Dendritic cell treated with granulocyte-macrophage colony-stimulating factor and Interleukin-4, amounts not matched to agents 40 ng/mL and 50 ng/mL, for 4 days (primary cell): ENCODE measurements at regions not wholly inside any gene's neighbourhood (a gene's known extent, or its start where the extent isn't known, plus 50 kb on each side); places are given as distances from the start of the nearest gene placed in this dataset.

Experiments
- H3K27ac Mint-ChIP-seq: one replicate; pipeline ENCODE4 v1.8.0; 2022; ENCODE audit warnings: mild to moderate bottlenecking, mixed read lengths
- H3K27me3 Mint-ChIP-seq: one replicate; pipeline ENCODE4 v1.8.0; 2022; ENCODE audit warnings: mild to moderate bottlenecking, mixed read lengths
- H3K36me3 Mint-ChIP-seq: one replicate; pipeline ENCODE4 v1.8.0; 2022; ENCODE audit warnings: low read depth, mixed read lengths
- H3K4me1 Mint-ChIP-seq: one replicate; pipeline ENCODE4 v1.8.0; 2022; ENCODE audit warnings: low read depth, mixed read lengths
- H3K4me3 Mint-ChIP-seq: one replicate; pipeline ENCODE4 v1.8.0; 2022; ENCODE audit warnings: mild to moderate bottlenecking, moderate library complexity, mixed read lengths
- H3K9me3 Mint-ChIP-seq: one replicate; pipeline ENCODE4 v1.8.0; 2022; ENCODE audit warnings: mixed read lengths
- intact Hi-C: fragments of 100-400 bp; cut with micrococcal nuclease; formaldehyde crosslinking; loops from one replicate; pipeline ENCODE4 v1.15.0; 2022

DNA sequence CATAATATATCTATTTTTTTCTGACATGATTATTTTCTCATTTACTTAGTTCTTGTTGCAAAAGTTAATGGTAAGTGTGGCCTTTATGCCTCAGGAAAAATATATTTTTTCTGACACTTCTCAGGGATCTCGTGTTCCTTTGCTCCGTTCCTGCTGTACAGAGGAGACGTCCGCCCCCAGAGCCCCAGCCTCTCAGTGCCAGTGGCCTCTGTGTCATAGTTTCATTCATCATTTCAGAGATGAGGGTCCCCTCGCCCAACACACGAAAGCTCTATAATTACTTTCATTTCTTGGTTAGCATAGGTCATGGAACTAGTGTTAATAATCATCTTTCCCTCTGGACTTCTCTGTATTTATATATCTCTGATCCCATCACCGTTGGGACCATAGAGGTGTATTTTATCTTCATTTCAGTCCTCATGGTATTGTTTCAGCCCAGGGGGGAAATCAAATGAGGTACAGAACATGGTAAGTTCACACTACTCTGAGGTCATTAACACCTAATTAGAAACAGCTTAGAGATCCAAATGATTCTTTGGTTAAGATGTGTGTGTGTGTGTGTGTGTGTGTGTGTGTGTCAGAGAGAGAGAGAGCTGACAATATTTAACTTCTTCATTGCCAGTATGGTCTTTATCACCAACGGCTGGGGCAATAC lies 631.1 kb upstream of the TENM3 start:
- H3K4me1 Mint-ChIP-seq, result no peaks in the 10 kb centered on the region
- intact Hi-C loops, result no loop called here
- no peak overlapping the region for H3K27ac Mint-ChIP-seq

DNA sequence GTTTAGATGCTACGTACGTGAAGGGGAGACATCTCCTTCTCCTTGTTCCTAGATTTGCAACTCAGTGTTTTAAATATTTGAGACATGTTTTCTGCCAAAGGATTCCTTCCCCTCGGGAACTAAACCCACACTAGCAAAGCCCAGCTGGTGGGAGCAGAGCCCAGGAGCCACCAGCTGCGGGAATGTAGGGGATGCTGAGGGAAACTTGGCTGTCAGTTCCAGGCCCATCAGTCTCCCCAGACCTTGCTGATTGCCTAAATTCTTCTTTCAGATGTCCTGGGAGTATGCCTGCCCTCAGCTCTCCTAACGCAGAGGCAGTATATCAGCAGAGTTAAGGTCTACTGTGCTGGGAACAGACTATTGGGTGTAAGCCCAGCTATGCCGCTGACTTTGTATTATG lies 630.0 kb upstream of the TENM3 start:
- Mint-ChIP-seq H3K36me3 (no peaks in the 10 kb centered on the region), H3K4me1 (no peaks in the 10 kb centered on the region), H3K4me3 (no peak overlapping the region), H3K27me3 (no peaks in the 10 kb centered on the region), H3K9me3 (no peaks in the 10 kb centered on the region), H3K27ac (no peak overlapping the region)
- intact Hi-C loops, result no loop called here

More for the DNA sequence above, 631.1 kb upstream of the TENM3 start:
- H3K36me3 Mint-ChIP-seq, result no peaks in the 10 kb centered on the region
- no peaks in the 10 kb centered on the region for H3K27me3 Mint-ChIP-seq
- no peaks in the 10 kb centered on the region for H3K9me3 Mint-ChIP-seq
- no peak overlapping the region for H3K4me3 Mint-ChIP-seq

DNA sequence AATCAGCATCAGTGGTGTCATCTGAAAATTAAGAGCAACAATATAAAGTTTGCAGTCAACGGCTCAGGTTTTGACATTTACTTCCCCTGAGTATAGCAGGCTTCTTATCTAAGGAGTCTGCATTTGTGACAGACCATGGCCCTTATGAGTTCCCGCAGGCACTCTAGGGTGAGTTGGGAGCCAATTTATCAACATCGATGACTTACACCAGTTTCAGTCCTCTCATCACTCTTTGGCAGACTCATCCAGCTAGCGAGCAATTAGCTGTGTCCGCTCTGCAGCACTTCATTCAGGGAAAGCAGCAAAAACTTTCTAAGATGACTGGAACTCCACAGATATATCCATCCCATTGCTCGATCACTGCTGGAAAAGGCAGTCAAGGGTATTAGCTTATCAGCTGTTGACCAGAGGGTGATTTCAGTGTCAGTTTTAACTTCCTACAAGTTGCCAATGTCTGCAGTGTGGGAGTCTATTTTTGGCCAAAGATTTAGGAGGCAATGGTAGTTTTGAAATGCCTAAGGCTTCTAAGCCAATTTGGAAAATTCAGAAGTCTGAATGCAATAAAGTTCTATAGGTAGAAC lies 625.1 kb upstream of the TENM3 start:
- H3K9me3 Mint-ChIP-seq, result no peaks in the 10 kb centered on the region
- no peaks in the 10 kb centered on the region for H3K27me3 Mint-ChIP-seq
- intact Hi-C loops, result no loop called here
- H3K27ac Mint-ChIP-seq, result no peak overlapping the region
- H3K4me1 Mint-ChIP-seq, result no peaks in the 10 kb centered on the region
- H3K36me3 Mint-ChIP-seq, result no peaks in the 10 kb centered on the region
- H3K4me3 Mint-ChIP-seq, result no peak overlapping the region

DNA sequence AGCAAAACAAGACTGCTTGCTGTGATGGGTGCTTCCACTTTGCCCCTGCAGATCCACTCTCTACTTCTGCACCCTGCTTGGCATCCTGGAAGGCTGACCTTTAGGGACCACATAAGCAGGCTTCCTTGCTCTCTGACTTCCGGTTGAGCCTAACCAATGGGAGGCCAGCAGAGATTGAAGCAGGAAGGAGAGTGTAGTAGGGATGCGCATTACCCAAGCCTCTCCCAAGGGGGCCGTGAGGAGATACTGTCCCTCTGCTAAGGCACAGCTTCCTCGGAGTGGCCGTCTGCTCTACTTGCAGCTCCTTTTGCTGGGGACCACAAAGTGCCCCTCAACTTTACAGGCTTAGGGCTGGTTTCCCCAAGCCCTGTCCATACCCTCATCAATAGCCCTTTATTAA lies 624.3 kb upstream of the TENM3 start:
- no peaks in the 10 kb centered on the region for H3K9me3 Mint-ChIP-seq
- no peaks in the 10 kb centered on the region for H3K27me3 Mint-ChIP-seq
- intact Hi-C loops, result no loop called here
- no peaks in the 10 kb centered on the region for H3K36me3 Mint-ChIP-seq
- H3K4me1 Mint-ChIP-seq, result no peaks in the 10 kb centered on the region
- H3K27ac Mint-ChIP-seq, result no peak overlapping the region
- no peak overlapping the region for H3K4me3 Mint-ChIP-seq

DNA sequence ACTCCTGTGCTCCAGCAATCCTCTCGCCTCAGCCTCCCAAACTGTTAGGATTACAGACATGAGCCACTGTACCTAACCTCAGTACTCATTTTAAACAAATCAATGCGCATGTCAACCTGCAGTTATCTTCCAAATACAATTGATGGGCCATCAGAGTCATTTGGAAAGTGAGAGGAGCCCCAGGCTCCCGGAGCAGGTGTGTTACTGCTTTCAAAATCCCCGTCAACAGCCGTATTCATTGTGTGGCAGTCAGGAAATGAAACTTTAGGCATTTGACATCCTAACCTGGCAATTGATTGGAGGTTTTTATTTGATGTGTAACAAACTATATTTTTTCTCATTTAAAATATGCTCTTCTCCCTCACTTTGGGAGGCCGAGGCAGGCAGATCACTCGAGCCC lies 623.6 kb upstream of the TENM3 start:
- H3K4me3 Mint-ChIP-seq, result no peak overlapping the region
- H3K4me1 Mint-ChIP-seq, result no peaks in the 10 kb centered on the region
- H3K27me3 Mint-ChIP-seq, result no peaks in the 10 kb centered on the region
- H3K27ac Mint-ChIP-seq, result no peak overlapping the region
- H3K9me3 Mint-ChIP-seq, result no peaks in the 10 kb centered on the region
- intact Hi-C loops, result no loop called here
- H3K36me3 Mint-ChIP-seq, result no peaks in the 10 kb centered on the region

DNA sequence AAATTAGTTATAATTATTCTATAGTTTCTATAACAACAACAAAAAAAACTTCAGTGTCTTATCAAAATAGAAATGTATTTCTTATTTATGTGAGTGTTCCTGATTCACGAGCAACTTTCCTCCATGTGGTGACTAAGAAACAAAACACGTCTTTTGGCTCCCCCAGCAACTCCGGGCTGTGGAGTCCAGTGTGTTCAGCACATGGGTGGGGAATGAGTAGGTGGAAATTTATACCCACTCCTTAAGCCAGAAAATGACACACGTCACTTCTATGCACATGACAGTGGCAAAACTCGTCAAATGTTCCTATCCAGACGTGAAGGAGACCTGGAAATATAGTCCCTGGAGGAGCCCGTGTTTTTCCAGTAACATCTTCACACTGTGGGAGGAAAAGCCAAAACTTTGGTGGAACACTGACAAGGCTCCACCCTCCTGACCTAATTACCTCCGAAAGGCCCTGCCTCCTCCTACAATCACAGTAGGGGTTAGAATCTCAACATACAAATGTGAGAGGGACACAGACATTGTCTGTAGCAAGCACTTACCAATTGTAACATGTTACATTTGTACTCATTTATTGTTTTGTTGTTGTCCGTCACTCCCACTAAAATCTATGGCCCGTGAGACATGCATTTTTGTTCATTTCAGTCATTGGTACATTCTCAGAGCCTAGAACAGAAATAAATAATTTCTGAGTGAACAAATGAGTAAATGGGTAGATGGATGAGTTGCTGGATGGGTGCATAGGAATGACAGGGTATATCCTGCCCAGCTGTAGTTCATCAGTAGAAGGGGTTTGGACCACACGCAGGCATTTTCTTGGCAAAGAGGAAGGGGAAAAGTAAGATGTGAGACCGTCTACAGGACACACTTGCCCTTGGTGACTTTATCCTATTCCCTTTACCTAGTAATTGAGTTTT lies 605.8 kb upstream of the TENM3 start:
- H3K27ac Mint-ChIP-seq, result no peak overlapping the region
- peaks cover 9% of the 10 kb centered on the region for H3K9me3 Mint-ChIP-seq

DNA sequence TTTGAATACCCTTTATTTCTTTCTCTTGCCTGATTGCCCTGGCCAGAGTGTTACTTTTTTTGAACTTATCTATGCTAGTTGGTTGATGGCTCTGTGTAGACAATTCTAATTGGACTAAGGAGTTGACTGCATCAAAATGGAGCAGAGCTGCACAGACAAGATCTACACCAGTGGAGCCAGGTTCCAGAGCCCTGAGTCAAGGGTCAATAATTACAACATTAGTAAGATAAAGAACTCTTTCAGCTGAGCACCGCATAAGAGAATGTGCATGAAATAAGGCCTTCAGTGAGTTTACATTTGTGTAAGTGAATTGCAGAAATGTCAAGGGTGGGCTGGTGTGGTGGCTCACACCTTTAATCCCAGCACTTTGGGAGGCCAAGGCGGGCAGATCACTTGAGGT lies 599.7 kb upstream of the TENM3 start:
- peaks cover 29% of the 10 kb centered on the region for H3K9me3 Mint-ChIP-seq
- no peaks in the 10 kb centered on the region for H3K36me3 Mint-ChIP-seq
- H3K4me3 Mint-ChIP-seq, result no peak overlapping the region
- H3K4me1 Mint-ChIP-seq, result no peaks in the 10 kb centered on the region
- intact Hi-C loops, result no loop called here
- H3K27me3 Mint-ChIP-seq, result no peaks in the 10 kb centered on the region
- H3K27ac Mint-ChIP-seq, result no peak overlapping the region

More for the DNA sequence above, 605.8 kb upstream of the TENM3 start:
- intact Hi-C loops, result no loop called here
- Mint-ChIP-seq H3K4me3 (no peak overlapping the region), H3K4me1 (no peaks in the 10 kb centered on the region), H3K27me3 (no peaks in the 10 kb centered on the region), H3K36me3 (no peaks in the 10 kb centered on the region)

DNA sequence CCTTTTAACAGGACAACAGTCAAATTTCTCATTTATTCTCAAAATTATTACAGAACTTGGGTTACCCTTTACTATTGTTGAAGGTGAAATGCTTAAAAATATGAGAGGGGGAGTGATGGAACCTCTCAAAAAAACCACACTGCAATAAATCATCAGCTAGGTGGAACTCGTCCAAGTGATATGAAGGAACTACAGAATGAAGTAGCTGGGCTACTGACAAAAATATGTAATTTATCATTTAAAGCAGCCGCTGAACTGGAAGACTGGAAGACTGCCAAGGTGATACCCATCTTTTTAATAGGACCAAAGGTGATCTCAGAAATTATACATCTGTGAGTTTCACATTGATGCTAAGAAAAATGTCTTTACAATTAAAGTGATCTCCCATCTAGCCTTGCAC lies 597.7 kb upstream of the TENM3 start:
- Mint-ChIP-seq H3K27ac (no peak overlapping the region), H3K9me3 (peaks cover 38% of the 10 kb centered on the region), H3K4me1 (no peaks in the 10 kb centered on the region), H3K27me3 (no peaks in the 10 kb centered on the region), H3K4me3 (no peak overlapping the region), H3K36me3 (no peaks in the 10 kb centered on the region)
- intact Hi-C loops, result no loop called here

DNA sequence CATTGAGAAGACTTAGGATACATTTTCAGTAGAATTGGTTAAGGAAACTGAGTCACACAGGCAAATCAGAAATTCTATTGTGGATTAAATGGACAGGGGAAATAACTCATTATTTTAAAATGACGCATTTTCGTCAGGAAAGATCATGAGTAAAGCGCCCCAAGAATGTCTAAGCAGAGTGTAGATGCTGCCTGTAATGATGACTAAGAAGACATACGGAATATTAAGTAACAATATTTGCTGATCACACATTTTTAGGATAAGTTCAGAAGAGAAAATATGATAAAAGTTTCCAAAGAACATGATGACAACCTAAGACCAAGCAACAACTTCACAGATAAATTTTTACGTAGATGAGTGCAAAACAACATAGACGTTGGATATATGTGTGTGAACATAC lies 596.3 kb upstream of the TENM3 start:
- H3K9me3 Mint-ChIP-seq, result peaks cover 38% of the 10 kb centered on the region
- H3K27me3 Mint-ChIP-seq, result no peaks in the 10 kb centered on the region
- intact Hi-C loops, result no loop called here
- H3K4me3 Mint-ChIP-seq, result no peak overlapping the region
- H3K27ac Mint-ChIP-seq, result no peak overlapping the region
- no peaks in the 10 kb centered on the region for H3K36me3 Mint-ChIP-seq
- no peaks in the 10 kb centered on the region for H3K4me1 Mint-ChIP-seq

DNA sequence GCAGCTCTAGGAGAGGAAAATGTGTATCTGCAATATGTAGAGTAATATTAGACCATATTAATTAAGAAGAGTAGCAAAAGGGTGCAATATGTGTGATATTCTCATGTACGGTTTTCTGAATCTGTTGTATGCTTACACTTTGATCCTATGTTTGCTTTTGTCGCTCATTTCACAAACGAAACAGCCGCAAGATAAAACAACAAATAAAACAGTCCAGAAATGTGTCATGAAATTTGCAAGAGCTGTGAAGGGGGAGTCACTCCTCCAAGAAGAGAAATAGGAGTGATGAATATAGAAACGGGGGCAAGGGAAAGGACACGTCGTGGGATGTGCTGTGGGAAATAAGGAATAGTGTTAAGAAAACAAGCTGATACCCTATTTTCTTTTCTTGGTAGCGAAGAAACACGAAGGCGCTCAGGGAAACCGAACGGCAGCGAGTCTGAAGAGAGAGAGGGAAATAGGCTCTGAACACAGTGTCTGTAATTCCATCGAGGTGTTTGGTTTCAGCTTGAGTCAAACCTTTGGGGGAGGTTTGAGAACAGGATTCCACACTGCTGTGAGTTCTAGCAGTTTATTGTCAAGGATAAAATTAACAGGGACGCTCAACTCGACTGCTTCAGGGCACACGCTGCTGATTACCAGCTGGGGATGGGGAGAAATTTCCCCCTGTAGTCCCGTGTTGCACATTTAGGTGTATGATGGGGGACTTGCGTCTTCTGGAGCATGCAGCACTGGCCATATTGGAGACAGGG lies 595.6 kb upstream of the TENM3 start:
- Mint-ChIP-seq H3K4me3 (no peak overlapping the region), H3K36me3 (no peaks in the 10 kb centered on the region), H3K27ac (no peak overlapping the region), H3K27me3 (no peaks in the 10 kb centered on the region), H3K9me3 (peaks cover 45% of the 10 kb centered on the region), H3K4me1 (no peaks in the 10 kb centered on the region)
- intact Hi-C loops, result no loop called here

DNA sequence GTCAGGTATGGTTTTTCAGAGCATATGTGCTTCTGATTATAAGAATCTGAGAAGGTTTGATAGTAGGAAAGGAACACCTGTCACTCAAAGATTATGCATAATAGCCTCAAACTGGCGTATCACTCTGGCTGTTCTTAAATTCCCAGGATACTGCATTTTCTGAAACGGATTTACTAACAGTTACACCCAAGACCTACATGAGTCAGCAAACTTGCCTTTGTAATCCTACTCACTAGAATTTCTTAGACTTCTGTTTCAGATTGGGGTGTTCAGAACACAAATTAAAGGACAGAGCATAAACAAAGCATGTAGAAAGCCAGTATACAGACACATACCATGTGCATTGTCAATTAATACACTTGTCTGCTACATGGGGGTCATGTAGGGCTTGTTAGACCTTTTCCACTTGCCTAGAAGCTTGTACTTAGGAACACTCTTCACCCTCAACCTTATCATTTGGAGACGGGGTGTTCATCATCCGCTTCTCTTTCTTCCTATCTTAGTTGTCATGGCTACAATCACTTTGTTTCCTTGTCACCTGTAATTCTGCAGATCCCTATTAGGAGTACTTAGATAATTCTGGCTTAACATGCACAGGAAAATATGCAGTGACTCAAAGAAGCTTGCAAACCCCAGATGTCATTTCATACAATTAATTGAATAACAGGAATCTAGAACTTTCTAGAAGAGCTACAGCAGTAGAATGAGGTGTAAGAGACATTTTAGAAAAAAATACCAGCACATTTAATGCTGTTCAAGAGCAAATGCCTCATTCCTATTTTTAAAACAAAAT lies 593.0 kb upstream of the TENM3 start:
- intact Hi-C loops, result no loop called here
- H3K27ac Mint-ChIP-seq, result no peak overlapping the region
- peaks cover 43% of the 10 kb centered on the region for H3K9me3 Mint-ChIP-seq
- no peak overlapping the region for H3K4me3 Mint-ChIP-seq
- H3K27me3 Mint-ChIP-seq, result no peaks in the 10 kb centered on the region
- no peaks in the 10 kb centered on the region for H3K4me1 Mint-ChIP-seq
- no peaks in the 10 kb centered on the region for H3K36me3 Mint-ChIP-seq

DNA sequence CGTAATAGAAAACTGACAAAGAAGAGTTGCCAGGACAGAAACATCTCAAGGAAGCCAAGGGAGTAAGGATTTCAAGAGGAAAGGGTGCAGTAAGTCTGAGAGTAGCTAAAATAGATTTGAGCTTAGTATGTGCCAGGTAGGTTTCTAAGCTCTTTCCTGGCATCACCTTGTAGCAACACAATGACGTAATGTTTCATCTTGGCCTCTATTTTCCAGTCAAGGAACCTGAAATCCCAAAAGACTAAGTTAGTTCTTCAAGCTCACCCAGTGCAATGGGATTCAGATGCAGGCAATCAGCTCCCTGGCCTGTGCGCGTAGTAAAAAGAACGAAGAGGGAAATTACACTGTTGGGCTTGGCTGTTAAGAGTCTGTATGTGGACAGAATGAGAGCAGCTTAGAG lies 586.5 kb upstream of the TENM3 start:
- Mint-ChIP-seq H3K36me3 (no peaks in the 10 kb centered on the region), H3K27ac (no peak overlapping the region), H3K27me3 (no peaks in the 10 kb centered on the region), H3K4me3 (no peak overlapping the region), H3K9me3 (peaks cover 35% of the 10 kb centered on the region), H3K4me1 (no peaks in the 10 kb centered on the region)
- intact Hi-C loops, result no loop called here

DNA sequence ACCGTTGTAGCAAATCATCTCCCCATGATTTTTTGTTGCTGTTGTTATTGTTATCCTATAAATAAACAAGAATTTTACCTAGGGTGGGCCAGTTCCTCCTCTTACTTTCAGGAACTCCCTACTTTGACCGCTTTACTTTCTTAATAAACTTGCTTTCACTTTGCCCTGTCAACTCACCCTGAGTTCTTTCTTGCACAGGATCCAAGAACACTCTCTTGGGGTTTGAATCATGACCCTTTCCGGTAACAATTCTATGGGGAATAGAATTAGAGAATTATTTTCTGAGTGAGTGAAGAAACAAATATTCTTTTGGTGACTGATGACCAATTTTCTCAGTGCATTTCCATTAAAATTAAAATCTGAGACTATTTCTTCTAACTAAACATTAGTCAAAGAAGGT lies 584.0 kb upstream of the TENM3 start:
- intact Hi-C loops, result no loop called here

More for the DNA sequence above, 584.0 kb upstream of the TENM3 start:
- Mint-ChIP-seq H3K4me1 (no peaks in the 10 kb centered on the region), H3K36me3 (no peaks in the 10 kb centered on the region), H3K4me3 (no peak overlapping the region), H3K9me3 (peaks cover 19% of the 10 kb centered on the region), H3K27ac (no peak overlapping the region), H3K27me3 (no peaks in the 10 kb centered on the region)
